ENCODE measurements at regions not wholly inside any gene's neighbourhood (a gene's known extent, or its start where the extent isn't known, plus 50 kb on each side); places are given as distances from the start of the nearest gene placed in this dataset.
A peak's percentile ranks its signal among the peaks of the same experiment; 100 is the strongest.

DNA sequence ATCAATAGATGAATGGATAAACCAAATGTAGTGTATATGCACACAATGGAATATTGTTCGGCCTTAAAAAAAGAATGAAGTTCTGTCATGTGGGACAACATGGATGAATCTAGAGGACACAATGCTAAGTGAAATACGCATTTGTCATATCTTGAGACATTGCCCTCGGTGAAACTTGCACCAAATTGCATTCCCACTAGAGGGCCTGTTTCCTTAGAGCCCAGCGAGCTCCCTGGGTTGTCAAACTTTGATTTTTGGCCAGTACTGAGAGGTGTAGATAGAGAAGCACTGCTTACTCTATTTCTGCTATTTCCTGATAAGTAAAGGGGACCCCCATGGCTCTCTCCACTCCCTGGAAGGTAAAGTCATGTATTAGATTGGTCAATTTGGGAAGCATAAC is 157.1 kb downstream of the GPAM start:
- H3K36me3 Mint-ChIP-seq (ENCODE audit: insufficient read depth in 1 of 3, low read depth in 3 of 3): peaks cover 0 to 4% (median 4%) of the 10 kb centered on the region in 3 experiments; a peak in 4 of 7 replicates
- no peaks in the 10 kb centered on the region for H3K79me1 ChIP-seq (ENCODE audit: insufficient read depth, low read depth, low read length, poor library complexity, severe bottlenecking)
- no peak overlapping the region for H3K56ac ChIP-seq (ENCODE audit: insufficient read length, low read depth, low read length)
- TF ChIP-seq, protein P1, sequence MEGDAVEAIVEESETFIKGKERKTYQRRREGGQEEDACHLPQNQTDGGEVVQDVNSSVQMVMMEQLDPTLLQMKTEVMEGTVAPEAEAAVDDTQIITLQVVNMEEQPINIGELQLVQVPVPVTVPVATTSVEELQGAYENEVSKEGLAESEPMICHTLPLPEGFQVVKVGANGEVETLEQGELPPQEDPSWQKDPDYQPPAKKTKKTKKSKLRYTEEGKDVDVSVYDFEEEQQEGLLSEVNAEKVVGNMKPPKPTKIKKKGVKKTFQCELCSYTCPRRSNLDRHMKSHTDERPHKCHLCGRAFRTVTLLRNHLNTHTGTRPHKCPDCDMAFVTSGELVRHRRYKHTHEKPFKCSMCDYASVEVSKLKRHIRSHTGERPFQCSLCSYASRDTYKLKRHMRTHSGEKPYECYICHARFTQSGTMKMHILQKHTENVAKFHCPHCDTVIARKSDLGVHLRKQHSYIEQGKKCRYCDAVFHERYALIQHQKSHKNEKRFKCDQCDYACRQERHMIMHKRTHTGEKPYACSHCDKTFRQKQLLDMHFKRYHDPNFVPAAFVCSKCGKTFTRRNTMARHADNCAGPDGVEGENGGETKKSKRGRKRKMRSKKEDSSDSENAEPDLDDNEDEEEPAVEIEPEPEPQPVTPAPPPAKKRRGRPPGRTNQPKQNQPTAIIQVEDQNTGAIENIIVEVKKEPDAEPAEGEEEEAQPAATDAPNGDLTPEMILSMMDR (conservative IDR thresholded peaks at IDR 0.05): peak; percentile 70
- peak; percentile 34 for DNase-seq
- no peaks in the 10 kb centered on the region for H3K79me2 ChIP-seq (ENCODE audit: insufficient read depth, low read length)
- H3T11ph ChIP-seq (ENCODE audit: low read length): no peak overlapping the region
- no peaks in the 10 kb centered on the region for H3K27me3 ChIP-seq (ENCODE audit: insufficient read depth, low read length)
- no peaks in the 10 kb centered on the region for H3K23me2 ChIP-seq (ENCODE audit: insufficient read length, low read depth, low read length, poor library complexity, severe bottlenecking)
- H2BK12ac ChIP-seq (ENCODE audit: insufficient read length, low read depth, low read length): no peak overlapping the region
- no peaks in the 10 kb centered on the region for H3K4me1 Mint-ChIP-seq
- no peak overlapping the region for H3K27ac ChIP-seq (ENCODE audit: insufficient read length, low read depth, low read length)
- no peak overlapping the region for H2BK15ac ChIP-seq (ENCODE audit: low read depth, low read length)
- H3K9me3 Mint-ChIP-seq: peaks cover 7 to 14% of the 10 kb centered on the region in 2 experiments; a peak in 4 of 5 replicates
- H4K5ac ChIP-seq (ENCODE audit: insufficient read length, low read depth, low read length): no peak overlapping the region
- no peak overlapping the region for H4K8ac ChIP-seq (replicated peaks; ENCODE audit: insufficient read length, low read depth, low read length)
- no peaks in the 10 kb centered on the region; the same call in 1 of the 2 replicates for H3K27me3 Mint-ChIP-seq (ENCODE audit: low read depth)
- H2BK20ac ChIP-seq (ENCODE audit: low read depth, low read length, poor library complexity, severe bottlenecking): no peak overlapping the region
- no CpG with 5 or more reads among the region's 4 CpGs for WGBS (ENCODE audit: extremely low coverage, insufficient read length, low lambda C conversion rate)
- H3K4ac ChIP-seq (ENCODE audit: low read depth, low read length): no peak overlapping the region
- no peaks in the 10 kb centered on the region for H4K20me1 ChIP-seq (ENCODE audit: control insufficient read depth, insufficient read depth, insufficient read length)
- no peak overlapping the region for H3K14ac ChIP-seq (ENCODE audit: insufficient read depth, low read length)
- no peaks in the 10 kb centered on the region for H3K4me1 ChIP-seq (ENCODE audit: insufficient read depth, low read length)
- no peaks in the 10 kb centered on the region for H3K9me3 ChIP-seq (ENCODE audit: control insufficient read depth, low read depth, low read length)
- H2AK5ac ChIP-seq (ENCODE audit: insufficient read length, low read length): no peak overlapping the region
- no peak overlapping the region for H3K18ac ChIP-seq (ENCODE audit: insufficient read length, low read depth, low read length)
- H2AFZ ChIP-seq (ENCODE audit: low read length): no peak overlapping the region
- H3K27ac Mint-ChIP-seq: no peak overlapping the region
- no peak overlapping the region for H3K4me2 ChIP-seq (ENCODE audit: insufficient read depth, insufficient read length, low read length)
- no peak overlapping the region for H3K23ac ChIP-seq (ENCODE audit: insufficient read length, low read depth, low read length)
- H3K4me3 Mint-ChIP-seq: no peak overlapping the region
- no peak overlapping the region for H4K91ac ChIP-seq (ENCODE audit: insufficient read length, low read depth, low read length)
- no peak overlapping the region for H2BK120ac ChIP-seq (ENCODE audit: low read depth, low read length, poor library complexity, severe bottlenecking)
- no peak overlapping the region for H2BK5ac ChIP-seq (ENCODE audit: insufficient read length, low read length)
- H3K9ac ChIP-seq (ENCODE audit: extremely low read depth, insufficient read length, low read length): no peak overlapping the region
